NCI-H446 (cell line): ENCODE measurements at regions not wholly inside any gene's neighbourhood (a gene's known extent, or its start where the extent isn't known, plus 50 kb on each side); places are given as distances from the start of the nearest gene placed in this dataset.

Source experiments
- DNase-seq, 2 experiments: peaks; one replicate each; lab custom pipeline; 2025; lab: John Stamatoyannopoulos, UW

DNA sequence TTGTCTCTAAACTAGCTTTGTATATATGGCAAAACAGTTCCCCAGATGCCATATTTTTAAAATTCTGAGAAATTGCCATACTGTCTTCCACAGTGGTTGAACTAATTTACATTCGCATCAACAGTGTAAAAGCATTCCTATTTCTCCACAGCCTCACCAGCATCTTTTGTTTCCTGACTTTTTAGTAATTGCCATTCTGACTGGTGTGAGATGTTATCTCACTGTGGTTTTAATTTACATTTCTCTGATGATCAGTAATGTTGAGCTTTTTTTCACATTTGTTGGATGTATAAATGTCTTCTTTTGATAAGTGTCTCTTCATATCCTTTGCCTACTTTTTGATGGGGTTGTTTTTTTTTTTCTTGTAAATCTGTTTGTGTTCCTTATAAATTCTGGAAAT, 1222.7 kb upstream of the CITED2 start:
- DNase-seq = no peak

DNA sequence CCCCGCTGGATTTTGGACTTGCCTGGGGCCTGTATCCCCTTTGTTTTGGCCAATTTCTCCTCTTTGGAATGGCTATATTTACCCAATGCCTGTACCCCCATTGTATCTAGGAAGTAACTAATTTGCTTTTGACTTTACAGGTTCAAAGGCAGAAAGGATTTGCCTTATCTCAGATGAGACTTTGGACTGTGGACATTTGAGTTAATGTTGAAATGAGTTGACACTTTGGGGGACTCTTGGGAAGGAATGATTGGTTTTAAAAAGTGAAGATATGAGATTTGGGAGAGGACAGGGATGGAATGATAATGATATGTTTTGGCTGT, 1220.3 kb upstream of the CITED2 start:
- no peak for DNase-seq

DNA sequence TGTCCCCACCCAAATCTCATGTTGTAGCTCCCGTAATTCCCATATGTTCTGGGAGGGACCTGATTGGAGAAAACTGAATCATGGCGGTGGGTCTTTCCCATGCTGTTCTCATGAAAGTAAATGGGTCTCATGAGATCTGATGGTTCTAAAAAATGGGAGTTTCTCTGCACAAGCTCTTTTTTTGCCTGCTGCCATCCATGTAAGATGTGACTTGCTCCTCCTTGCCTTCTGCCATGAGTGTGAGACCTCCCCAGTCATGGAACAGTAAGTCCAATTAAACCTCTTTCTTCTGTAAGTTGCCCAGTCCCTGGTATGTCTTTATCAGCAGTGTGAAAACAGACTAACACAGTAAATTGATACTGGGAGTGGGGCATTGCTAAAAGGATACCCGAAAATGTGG, 1218.4 kb upstream of the CITED2 start:
- no peak for DNase-seq

DNA sequence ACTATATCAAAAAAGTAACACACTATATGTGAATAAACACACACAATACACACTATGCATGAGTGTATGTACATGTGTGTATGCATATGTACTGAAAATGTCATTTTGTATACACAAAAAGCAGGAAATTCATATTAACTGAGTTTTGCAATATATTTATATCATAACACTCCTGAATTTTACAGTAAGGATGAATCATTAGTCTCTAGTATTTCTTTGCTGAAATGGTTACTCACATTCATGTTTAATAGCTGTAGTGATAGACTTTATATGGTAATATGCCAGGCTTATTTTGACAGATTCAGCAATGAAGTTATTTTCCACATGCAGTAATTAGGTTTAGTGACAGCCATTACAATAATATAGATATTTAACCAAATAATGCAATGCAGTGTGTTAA, 1216.2 kb upstream of the CITED2 start:
- DNase-seq = no peak

DNA sequence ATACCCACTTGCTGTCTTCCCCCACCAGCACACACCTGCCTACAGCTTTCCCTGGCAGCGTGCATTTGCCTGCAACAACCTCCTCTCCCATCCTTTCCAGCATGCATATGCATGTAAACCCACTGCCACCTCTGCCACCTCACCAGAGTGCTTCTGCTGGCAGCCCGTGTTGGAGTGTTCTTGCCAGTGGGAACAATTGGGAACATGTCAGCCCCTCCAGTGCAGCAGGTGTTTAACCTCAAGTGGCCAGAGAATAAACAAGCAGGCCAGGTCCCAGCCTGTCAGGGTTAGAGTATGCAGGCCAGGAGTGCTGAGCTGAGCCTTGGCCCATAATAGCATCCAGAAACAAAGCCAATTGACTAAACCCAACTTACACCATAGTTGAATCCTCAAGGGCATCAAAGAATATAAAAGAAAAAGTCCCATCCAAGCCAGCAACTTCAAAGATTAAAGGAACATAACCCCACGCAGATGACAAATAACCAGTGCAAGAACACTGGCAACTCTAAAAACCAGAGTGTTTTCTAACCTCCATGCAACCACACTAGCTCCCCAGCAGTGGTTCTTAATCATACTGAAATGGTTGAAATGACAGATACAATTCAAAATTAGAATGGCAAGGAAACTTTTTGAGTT, 1212.1 kb upstream of the CITED2 start:
- DNase-seq = no peak

DNA sequence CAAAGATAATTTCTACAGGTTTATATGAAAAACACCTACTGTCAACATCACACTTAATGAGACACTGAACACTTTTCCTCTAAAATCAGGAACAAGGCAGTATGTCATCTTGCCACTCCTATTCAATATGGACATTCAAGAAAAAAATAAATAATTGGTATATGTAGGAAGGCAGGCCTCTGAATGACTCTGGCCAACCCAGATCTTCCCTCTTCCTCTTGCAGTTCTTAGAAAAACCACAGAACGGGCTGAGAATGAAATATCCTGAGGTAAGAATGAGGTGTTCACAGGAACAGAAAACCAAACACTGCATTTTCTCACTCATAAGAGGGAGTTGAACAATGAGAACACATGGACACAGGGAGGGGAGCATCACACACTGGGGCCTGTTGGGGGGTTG, 1207.2 kb upstream of the CITED2 start:
- DNase-seq = no peak

DNA sequence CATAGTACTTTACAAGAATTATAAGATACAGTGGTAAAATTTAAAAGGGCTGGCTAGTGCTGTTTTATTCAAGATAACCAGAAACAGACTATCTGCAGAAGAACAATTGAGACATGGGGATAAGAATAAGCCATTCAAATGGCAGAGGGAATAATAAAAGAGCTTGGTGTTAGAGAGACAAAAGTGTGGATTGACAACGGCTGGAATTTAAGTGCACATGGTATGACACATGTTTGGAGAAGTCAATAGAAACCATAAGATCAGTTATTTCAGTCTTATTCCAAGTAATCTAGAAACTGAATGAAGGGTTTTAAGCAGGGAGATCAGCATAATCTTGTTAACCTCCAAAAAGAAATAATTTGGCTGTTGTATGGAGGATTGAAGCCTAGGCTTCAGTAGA, 1205.5 kb upstream of the CITED2 start:
- DNase-seq = no peak

DNA sequence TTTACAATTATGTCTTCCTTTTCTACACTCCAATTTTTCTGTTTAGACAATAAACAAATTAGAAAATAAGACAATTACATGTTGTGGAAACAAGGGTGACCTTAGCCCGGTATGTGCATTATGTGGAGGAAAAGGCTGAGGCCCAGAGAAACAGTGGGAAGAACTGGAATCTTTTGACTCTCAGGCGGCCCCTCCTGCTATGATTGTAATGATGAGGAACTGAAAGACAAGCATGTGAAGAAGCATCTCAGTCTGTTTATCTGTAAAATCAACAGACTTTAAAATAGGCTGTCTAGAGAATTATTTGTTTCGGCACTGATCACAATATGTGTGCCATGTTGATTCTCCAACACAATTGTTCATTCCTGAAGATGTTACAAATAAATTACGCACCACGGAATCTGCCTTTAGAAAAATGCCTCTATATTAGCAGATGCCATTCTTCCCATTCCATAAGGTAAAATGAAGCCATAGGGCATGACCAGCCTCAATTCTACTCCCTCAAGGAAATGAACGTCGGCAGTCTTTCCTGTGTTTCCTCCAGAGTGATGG, 1201.6 kb upstream of the CITED2 start:
- no peak for DNase-seq

DNA sequence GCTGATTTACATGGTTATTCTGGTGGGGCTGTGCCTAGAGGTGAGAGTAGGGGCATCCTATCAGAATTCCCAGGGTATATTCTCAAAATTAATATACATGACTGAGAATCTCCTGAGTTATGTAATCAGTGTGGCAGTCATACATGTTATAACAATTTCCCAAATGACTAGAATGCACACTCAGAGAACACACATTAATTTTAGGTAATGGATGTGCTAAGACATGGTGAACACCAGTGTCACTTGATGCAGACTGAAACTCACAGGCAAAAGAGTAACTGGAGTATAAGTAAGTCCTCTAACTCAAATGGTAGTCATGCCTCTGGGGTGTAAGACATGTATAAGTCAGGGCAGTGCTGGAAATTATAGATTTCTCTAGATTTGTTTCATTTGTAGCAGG, 1198.4 kb upstream of the CITED2 start:
- DNase-seq = no peak

DNA sequence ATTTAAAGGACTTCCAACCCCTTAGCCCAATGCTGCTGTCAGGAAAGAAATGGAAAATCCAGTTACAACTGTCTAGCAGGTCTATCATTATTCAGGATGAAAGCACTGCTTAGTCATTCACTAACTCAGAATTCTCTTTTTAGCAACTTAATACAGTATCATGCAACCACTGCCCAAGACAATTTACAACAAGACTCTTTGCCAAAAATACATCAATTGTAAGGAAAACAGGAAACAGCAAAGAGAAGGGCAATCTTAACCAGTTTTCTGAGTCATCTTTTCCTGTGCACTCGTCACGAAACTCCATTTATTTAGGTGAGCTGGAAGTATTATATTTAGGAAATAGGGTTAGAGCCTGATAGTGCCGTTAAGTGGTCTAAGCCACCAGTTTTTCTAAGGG, 1197.7 kb upstream of the CITED2 start:
- DNase-seq = no peak

DNA sequence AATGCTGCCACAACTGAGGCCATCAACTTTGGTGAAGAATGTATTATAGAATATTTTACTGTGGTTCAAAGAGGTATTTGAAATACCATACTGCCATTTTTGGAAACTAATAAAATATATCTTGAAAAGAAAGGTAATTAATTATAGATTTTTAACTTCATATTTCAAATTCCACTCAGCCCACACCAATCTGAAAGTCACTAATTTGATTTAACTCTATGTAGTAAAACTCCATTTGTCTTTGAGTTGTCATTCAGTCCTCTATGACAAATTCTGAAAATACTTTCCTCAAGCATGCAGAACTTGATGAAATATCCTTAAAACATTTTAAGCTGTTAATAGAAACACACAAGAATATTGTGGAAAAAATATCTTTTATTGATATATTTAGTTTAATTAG, 1196.7 kb upstream of the CITED2 start:
- DNase-seq = no peak

DNA sequence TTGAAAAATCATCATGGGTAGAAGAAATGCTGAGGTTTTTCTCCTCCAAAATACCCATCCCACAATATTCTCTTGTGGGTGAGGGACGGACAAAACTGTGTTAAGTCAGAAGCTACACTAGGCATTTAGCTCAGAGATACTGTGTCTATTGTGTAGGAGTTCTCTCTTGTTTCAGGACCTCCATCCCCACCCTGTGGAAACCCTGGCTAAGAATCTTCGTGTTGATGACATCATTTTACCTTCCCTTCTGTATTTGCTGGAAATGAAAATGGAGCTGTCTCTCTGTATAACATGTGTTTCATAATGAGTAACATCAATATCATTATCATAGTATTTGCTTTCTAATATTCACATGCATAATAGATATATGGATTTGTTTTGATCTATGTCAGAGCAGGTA, 1193.0 kb upstream of the CITED2 start:
- no peak for DNase-seq

DNA sequence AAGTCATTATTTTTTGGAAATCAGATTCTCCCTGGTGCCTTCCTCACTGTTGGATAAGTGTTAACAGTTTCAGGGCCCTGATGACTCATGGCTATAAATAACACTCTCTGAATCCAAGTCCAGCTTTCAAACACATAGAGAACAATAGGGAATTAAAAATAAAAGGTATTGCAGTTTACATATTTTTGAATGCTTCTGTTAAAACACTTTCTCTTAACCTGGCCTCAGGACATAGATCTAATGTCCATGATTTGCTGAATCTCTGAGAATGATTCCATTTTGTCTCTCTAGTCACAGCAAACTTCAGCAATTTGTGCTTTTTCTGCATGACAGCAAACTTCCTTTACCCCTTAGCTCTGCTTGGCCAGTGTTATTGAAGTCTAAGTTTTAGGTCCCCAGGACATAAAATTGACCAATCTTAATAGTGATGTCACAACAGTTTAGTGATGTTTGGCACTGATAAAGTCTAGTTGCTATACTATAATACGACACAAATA, 1192.4 kb upstream of the CITED2 start:
- no peak for DNase-seq

DNA sequence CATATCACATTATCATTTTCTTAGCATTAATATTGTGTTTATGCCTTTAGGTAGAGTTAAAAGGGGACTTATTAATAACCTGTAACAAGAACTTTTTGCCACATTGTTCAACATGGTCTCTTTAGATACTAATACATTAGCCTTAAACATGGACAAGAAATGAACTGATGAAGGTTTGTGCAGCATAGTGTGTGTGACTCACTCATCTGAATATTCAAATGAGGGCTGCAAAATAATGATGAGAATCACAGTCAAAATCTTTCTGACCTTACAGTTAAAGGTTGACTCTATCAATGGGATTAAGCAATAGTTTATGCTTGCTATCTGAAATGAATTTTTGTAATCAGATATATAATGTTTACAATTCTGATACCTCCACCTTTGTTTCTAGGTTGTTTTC, 1189.3 kb upstream of the CITED2 start:
- no peak for DNase-seq

DNA sequence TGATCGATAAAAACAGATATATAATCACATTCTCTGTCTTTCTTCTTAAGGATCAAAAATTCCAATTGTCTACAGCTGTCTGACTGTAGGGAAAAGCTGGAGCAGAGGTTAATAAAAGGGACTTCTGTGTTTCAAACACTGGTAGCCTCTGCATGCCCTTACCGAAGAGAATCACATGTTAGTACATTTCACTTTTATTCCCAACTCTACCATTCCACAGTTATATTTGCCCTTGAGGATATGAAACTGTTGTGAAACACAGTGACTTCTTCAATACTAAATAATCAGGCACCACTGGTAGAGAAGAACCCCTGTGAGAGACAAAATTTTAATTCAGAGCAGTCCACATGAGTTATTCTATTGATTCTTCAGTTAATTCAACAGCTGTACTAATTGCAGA, 1187.3 kb upstream of the CITED2 start:
- no peak for DNase-seq

DNA sequence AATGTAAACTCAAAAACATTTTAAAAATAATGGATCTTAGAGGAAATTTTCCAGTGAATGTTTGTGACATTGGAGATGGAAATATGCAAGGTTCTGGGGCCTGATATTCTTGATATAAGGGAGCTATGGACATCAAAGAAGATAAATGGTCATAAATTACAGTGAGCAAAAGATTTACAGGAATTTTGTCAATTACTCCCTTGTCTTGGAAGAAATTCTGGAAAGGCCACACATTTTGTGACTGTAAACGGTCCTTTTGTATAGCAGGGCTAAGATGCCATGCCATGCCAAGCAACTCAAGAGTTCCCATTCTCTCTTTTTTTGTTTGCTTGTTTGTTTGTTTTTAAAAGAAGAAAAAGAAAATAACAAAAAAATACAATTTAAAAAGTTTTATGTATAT, 1186.2 kb upstream of the CITED2 start:
- no peak for DNase-seq

DNA sequence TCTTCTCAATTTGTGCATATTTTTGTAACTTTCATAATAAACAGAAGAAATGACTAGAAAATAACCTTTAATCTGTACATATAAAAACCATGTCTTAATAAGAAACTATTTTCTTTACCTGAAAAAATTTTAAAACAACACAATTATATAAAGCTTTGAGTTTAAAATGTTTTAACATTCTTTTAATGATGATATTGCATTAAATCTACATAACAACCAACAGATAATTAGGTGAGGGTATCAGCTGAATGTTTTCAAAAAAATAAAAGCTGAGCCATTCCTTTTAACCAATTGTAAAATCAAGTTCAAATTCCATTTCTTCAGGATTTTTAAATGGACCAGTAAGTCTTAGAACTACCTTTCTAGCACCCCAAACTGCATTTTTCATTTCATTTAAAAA, 1185.0 kb upstream of the CITED2 start:
- DNase-seq = no peak

DNA sequence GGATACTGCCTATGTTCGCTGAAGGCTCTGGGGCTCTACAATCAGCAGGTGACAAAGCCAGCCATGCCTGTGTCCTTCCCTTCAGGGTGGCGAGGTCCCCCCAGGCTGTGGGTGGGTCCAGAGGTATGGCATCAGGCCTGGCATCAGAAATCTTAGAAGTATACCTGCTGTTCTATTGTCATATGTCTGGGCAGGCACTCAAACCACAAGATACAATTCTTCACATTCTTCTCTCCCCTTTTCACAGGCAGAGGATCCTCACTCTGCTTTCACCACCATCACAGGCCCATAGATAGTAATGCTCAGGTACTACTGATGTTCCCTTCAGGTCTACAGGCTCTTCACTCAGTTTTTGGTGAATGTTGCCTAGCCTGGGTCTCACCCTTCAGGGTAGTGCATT, 1180.0 kb upstream of the CITED2 start:
- no peak for DNase-seq

DNA sequence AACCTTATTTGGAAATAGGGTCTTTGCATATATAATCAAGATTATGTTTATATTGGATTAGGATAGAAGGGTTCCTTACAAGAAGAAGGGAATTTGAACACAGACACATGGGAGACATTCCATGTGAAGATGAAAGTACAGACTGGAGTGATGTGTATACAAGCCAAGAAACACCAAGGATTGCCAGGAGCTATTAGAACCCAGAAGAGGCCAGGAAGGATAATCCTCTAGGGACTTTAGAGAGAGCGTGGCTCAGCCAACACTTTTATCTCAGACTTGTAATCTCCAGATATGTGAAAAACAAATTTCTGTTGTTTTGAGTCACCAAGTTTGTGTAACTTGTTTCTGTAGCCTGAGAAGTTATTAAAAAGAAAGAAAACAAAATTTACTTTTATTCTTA, 1173.9 kb upstream of the CITED2 start:
- no peak for DNase-seq

DNA sequence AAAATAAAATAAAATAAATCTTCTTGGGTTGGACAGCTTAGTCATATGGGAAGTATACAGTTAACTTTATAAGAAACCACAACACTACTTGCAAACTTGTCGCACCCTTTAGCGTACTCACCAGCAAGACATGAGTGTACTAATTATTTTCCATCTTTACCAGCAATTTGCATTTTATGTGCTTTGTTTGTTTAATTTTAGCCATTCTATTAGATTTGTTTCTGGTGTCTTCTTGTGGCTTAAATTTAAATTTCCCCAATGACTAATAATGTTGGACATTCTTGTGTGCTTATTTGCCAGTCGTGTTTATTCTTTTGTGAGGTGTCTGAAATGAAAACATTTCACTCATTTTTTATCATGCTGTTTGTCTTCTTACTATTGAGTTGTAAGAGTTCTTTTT, 1172.2 kb upstream of the CITED2 start:
- DNase-seq = no peak

DNA sequence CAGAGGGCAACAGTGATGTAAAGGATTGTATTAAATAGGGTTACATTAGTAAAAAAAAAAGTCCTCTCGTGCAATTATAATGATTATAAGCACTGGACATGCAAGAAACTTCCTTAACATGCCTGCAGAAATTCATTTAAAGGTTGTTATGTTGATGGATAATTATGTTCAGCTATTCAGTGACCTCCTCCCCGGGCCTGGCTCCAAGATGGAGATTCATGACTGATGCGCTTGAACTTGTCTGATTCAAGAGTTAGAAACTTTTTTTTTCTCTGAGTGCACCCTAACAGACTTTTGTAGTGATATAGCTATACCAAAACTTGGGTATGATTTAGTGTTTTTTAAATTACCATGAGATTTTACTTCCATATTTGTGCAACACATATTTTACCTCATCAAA, 1170.0 kb upstream of the CITED2 start:
- no peak for DNase-seq

DNA sequence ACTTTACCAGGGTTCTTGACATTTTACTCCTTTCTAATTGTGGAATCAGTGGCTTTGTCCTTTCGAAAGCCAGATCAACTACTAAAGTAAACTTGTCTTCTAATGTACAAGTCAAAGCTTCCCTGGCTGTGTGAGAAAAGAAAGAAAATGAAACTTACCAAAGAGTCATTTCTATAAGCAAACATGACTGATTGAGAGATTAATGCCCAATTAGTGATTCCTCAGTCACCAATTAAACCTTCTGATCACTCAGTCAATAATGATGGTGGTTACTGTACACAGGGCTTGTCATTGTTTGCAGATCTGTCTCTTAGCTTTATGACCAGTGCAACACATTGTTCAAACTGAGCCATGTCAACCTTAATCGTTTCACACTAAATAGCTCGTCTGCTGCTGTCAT, 1168.4 kb upstream of the CITED2 start:
- DNase-seq = no peak

DNA sequence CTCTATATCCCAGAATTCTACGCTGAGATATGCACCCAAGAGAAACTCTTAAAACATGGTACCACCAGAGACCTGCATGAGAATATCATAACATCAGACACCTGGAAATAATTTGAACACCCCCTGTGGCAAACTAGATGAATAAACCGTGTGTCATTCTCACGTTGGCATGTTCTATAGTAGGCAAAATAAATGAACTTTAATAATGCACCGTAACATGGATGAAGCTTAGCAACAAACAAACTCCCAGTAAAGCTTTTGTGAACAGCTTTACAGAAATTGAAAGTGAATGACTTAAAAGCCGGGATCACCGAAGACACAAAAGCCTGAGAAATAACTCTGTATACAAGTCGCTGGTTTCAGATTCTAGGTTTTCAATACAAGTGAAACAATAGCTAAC, 1166.8 kb upstream of the CITED2 start:
- DNase-seq = no peak

DNA sequence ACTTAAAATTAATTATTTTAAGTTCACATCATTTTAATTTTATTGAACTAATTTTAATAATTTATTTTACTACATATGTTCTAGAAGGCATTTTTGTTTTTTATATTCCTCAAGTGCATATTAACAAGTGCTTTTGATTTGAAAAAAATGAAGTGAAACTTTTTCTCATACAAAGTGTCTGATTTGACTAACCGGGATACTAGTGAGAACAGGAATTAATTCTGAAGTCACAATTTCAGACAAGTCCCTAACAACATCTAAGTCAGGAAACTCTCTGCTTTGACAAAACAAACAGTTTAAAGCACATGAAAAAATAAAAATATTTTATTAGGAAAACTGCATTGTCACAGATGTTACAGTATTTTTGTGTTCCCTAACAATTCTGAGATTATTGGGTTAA, 1166.3 kb upstream of the CITED2 start:
- DNase-seq = no peak

DNA sequence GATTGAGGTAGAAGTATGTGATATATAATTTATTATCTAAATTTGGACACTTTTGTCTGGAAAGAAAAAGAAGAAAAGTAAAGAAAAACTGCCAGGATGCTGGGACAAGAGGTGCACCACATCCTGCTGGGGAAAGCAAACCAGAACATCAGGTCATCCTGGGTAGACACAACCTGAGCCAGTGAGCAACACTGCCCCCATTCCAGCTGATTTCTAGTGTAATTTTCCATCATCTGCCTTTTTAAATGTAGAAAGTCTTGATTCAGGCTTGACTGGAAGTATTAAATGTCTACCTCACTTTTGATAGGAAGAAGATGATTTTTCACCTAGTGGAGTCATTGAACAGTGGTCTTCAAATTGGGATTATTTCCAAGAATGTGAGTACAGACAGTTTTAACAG, 1164.5 kb upstream of the CITED2 start:
- no peak for DNase-seq
